ENCODE measurements at regions not wholly inside any gene's neighbourhood (a gene's known extent, or its start where the extent isn't known, plus 50 kb on each side); places are given as distances from the start of the nearest gene placed in this dataset.

- TF ChIP-seq CTCF (conservative IDR thresholded peaks at IDR 0.05; ENCODE audit: low read depth in 2 of 2) (no peak), ZNF114 (CRISPR knock-in tag; IDR thresholded peaks at IDR 0.05) (no peak), CREB1 (CRISPR knock-in tag; IDR thresholded peaks at IDR 0.05; ENCODE audit: low read depth) (no peak), EZH2 (IDR thresholded peaks at IDR 0.05; ENCODE audit: low read depth, unreplicated experiment) (no peak), JUNB (IDR thresholded peaks at IDR 0.05; ENCODE audit: unreplicated experiment) (no peak), EZH2phosphoT487 (IDR thresholded peaks at IDR 0.05; ENCODE audit: unreplicated experiment) (no peak), POLR2AphosphoS5 (IDR thresholded peaks at IDR 0.05; ENCODE audit: low read depth) (no peak), REST (IDR thresholded peaks at IDR 0.05; ENCODE audit: unreplicated experiment) (no peak), ETS1 (IDR thresholded peaks at IDR 0.05) (no peak), NANOG (IDR thresholded peaks at IDR 0.05; ENCODE audit: borderline replicate concordance) (no peak), ZNF462 (CRISPR knock-in tag; IDR thresholded peaks at IDR 0.05) (no peak)
Observed at GRCh38 chr5:117435203-117435602, 860.6 kb upstream of the SEMA6A start.

Data from GM23338 (cell line).